Loucy (cell line): ENCODE measurements at regions not wholly inside any gene's neighbourhood (a gene's known extent, or its start where the extent isn't known, plus 50 kb on each side); places are given as distances from the start of the nearest gene placed in this dataset.

Source experiments
- H2AFZ ChIP-seq: fragments of 200-600 bp; sonication (generic); 2 replicates; pipeline ENCODE4 v1.6.0; 2016; ENCODE audit warnings: antibody characterized with exemption, mild to moderate bottlenecking, low read length, moderate library complexity
- H3F3A ChIP-seq: fragments of 200-600 bp; 2 replicates; pipeline ENCODE4 v1.6.0; 2016; ENCODE audit warnings: antibody characterized with exemption, low read depth, mild to moderate bottlenecking
- H3K27me3 ChIP-seq: fragments of 200-600 bp; sonication (generic); 2 replicates; pipeline ENCODE4 v1.6.1; 2014; ENCODE audit warnings: low read length, mild to moderate bottlenecking; ENCODE audit not compliant: insufficient read depth, poor library complexity, severe bottlenecking
- H3K36me3 ChIP-seq: fragments of 200-600 bp; sonication (generic); 2 replicates; pipeline ENCODE4 v1.6.1; 2016; ENCODE audit warnings: low read length; ENCODE audit not compliant: insufficient read depth
- H3K4me1 ChIP-seq: fragments of 200-600 bp; sonication (generic); 2 replicates; pipeline ENCODE4 v1.5.1; 2014; ENCODE audit warnings: low read length, mild to moderate bottlenecking; ENCODE audit not compliant: insufficient read depth, poor library complexity, severe bottlenecking
- H3K4me2 ChIP-seq: fragments of 200-600 bp; sonication (generic); 2 replicates; pipeline ENCODE4 v1.6.0; 2014; ENCODE audit warnings: antibody characterized with exemption, low read length, low read depth, mild to moderate bottlenecking; ENCODE audit not compliant: poor library complexity, severe bottlenecking
- H3K4me3 ChIP-seq: fragments of 200-600 bp; sonication (generic); 2 replicates; pipeline ENCODE4 v1.5.1; 2014; ENCODE audit warnings: low read length, mild to moderate bottlenecking, mixed read lengths; ENCODE audit not compliant: poor library complexity, severe bottlenecking
- H3K79me2 ChIP-seq: fragments of 200-600 bp; sonication (generic); 2 replicates; pipeline ENCODE4 v1.6.1; 2014; ENCODE audit warnings: low read length; ENCODE audit not compliant: insufficient read depth
- H3K9ac ChIP-seq: fragments of 200-600 bp; sonication (generic); 2 replicates; pipeline ENCODE4 v1.6.0; 2014; ENCODE audit warnings: mild to moderate bottlenecking, low read depth, low read length, moderate library complexity; ENCODE audit not compliant: poor library complexity, severe bottlenecking
- H3K9me2 ChIP-seq: fragments of 200-600 bp; sonication (generic); replicated peaks from 2 replicates; pipeline ENCODE4 v1.6.1; 2016; ENCODE audit warnings: low read depth, low read length, mixed read lengths
- H3K9me3 ChIP-seq: fragments of 200-600 bp; sonication (generic); 2 replicates; pipeline ENCODE4 v1.6.1; 2014; ENCODE audit warnings: mild to moderate bottlenecking, antibody characterized with exemption, low read length, low read depth; ENCODE audit not compliant: insufficient read depth
- H4K20me1 ChIP-seq: fragments of 200-600 bp; sonication (generic); 2 replicates; pipeline ENCODE4 v1.6.0; 2014; ENCODE audit warnings: antibody characterized with exemption, low read length, mild to moderate bottlenecking; ENCODE audit not compliant: insufficient read depth, poor library complexity, severe bottlenecking
- EZH2phosphoT487 ChIP-seq: fragments of 200-600 bp; IDR thresholded peaks from 2 replicates; pipeline ENCODE4 v1.6.1; 2018; ENCODE audit warnings: antibody characterized with exemption, mild to moderate bottlenecking, moderate library complexity, borderline replicate concordance
- TF ChIP-seq, protein P1 (sequence below): fragments of 200-600 bp; sonication (generic); conservative IDR thresholded peaks from 2 replicates; pipeline ENCODE4 v1.5.1; 2014; ENCODE audit warnings: mild to moderate bottlenecking, antibody characterized with exemption, low read length

DNA sequence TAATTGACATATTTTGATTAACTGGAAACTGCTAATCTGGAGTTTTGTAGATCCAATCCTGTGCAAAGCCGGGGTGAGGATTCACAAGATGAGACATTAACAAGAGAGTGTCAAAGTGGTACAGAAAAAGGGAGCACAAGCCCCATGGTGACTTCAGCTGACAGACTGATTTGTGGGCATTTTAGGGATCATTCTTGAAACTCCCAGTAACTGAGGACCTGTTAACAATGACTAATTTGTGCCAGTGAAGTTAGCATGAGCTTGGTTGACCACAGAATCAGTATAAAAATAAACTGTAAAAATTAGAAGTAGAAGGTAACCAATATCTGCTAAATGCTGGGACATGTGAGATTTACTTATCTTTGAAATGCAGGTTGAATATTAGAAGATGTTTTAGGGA is 1578.3 kb downstream of the EFNA5 start:
- Histone ChIP-seq H3K4me2 (no peak overlapping the region), H3K4me1 (no peaks in the 10 kb centered on the region), H3F3A (no peaks in the 10 kb centered on the region), H3K4me3 (no peak overlapping the region), H3K79me2 (no peaks in the 10 kb centered on the region), H3K27me3 (no peaks in the 10 kb centered on the region), H2AFZ (no peak overlapping the region), H4K20me1 (no peaks in the 10 kb centered on the region), H3K36me3 (no peaks in the 10 kb centered on the region), H3K9ac (no peak overlapping the region), H3K9me3 (no peaks in the 10 kb centered on the region), H3K9me2 (no peaks in the 10 kb centered on the region)
- TF ChIP-seq, protein P1, sequence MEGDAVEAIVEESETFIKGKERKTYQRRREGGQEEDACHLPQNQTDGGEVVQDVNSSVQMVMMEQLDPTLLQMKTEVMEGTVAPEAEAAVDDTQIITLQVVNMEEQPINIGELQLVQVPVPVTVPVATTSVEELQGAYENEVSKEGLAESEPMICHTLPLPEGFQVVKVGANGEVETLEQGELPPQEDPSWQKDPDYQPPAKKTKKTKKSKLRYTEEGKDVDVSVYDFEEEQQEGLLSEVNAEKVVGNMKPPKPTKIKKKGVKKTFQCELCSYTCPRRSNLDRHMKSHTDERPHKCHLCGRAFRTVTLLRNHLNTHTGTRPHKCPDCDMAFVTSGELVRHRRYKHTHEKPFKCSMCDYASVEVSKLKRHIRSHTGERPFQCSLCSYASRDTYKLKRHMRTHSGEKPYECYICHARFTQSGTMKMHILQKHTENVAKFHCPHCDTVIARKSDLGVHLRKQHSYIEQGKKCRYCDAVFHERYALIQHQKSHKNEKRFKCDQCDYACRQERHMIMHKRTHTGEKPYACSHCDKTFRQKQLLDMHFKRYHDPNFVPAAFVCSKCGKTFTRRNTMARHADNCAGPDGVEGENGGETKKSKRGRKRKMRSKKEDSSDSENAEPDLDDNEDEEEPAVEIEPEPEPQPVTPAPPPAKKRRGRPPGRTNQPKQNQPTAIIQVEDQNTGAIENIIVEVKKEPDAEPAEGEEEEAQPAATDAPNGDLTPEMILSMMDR, result no peak

DNA sequence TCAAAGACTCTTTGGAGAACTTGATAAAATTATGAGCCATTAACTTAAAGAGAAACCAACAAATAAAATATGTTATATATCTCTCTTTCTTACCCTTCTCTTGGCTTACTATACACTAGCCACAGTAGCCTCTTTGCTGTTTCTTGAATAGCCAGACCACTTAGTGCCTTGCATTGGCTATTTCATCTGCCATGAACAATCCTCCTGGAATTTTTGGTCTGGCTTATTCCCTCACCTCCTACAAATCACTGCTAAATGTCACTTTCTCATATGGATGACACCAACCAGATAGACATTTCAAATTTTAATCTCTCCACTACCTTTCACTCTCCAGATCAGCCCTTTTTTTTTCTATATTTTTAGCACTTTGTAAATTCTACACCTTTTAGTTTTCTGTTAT is 1581.7 kb downstream of the EFNA5 start:
- Histone ChIP-seq H3K27me3 (no peaks in the 10 kb centered on the region), H3K4me1 (no peaks in the 10 kb centered on the region), H3K9me2 (no peaks in the 10 kb centered on the region), H3K4me2 (no peak overlapping the region), H3K9me3 (no peaks in the 10 kb centered on the region), H3K4me3 (no peak overlapping the region), H2AFZ (no peak overlapping the region), H3K79me2 (no peaks in the 10 kb centered on the region), H4K20me1 (no peaks in the 10 kb centered on the region), H3K36me3 (no peaks in the 10 kb centered on the region), H3F3A (no peaks in the 10 kb centered on the region), H3K9ac (no peak overlapping the region)
- no peak for TF ChIP-seq EZH2phosphoT487
- TF ChIP-seq, protein P1, result no peak

DNA sequence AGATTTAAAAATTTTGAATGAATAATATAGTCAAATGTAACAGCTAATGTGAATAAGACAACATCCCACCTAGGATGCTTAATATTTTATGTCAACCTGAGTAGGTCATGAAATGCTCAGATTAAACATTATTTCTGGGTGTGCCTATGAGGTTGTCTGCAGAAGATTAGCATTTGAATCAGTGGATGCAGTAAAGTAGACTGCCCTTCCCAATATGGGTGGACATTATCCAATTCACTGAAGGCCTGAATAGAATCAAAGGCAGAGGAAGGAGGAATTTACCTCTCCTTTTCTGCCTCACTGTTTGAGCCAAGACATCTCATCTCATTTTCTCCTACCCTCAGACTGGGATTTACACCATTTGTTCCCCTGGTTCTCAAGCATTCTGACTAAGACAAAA is 1582.3 kb downstream of the EFNA5 start:
- no peaks in the 10 kb centered on the region for H3K36me3 ChIP-seq
- H3K9me2 ChIP-seq, result no peaks in the 10 kb centered on the region
- H3K9ac ChIP-seq, result no peak overlapping the region
- no peaks in the 10 kb centered on the region for H3F3A ChIP-seq
- no peak for TF ChIP-seq EZH2phosphoT487
- TF ChIP-seq, protein P1, result no peak
- no peak overlapping the region for H3K4me2 ChIP-seq
- H3K4me1 ChIP-seq, result no peaks in the 10 kb centered on the region
- no peak overlapping the region for H3K4me3 ChIP-seq
- H3K27me3 ChIP-seq, result no peaks in the 10 kb centered on the region
- H2AFZ ChIP-seq, result no peak overlapping the region
- no peaks in the 10 kb centered on the region for H4K20me1 ChIP-seq
- H3K79me2 ChIP-seq, result no peaks in the 10 kb centered on the region
- H3K9me3 ChIP-seq, result no peaks in the 10 kb centered on the region
